GM12878 (cell line): ENCODE measurements at regions not wholly inside any gene's neighbourhood (a gene's known extent, or its start where the extent isn't known, plus 50 kb on each side); places are given as distances from the start of the nearest gene placed in this dataset.

Experiments
- ATAC-seq: fragments of 200-7000 bp; cut with Tn5 transposase; 3 replicates; pipeline ENCODE4 v1.9.1; 2020; ENCODE audit warnings: mild to moderate bottlenecking, moderate library complexity
- BruUV-seq: library from RNA; stranded (reverse); fragments of 400-500 nt; replicated peaks from 2 replicates; lab custom pipeline; 2021; lab: Mats Ljungman, UMichigan
- CTCF ChIA-PET: fragments of 300-600 bp; sonication (Branson Sonifier 250); formaldehyde crosslinking; extraction: SDS; loops from one replicate; lab custom pipeline; 2021; ENCODE audit warnings: inconsistent platforms; lab: Yijun Ruan, JAX
- POLR2A ChIA-PET: fragments of 350-600 bp; formaldehyde crosslinking; extraction: SDS; loops from one replicate; lab custom pipeline; 2021; ENCODE audit warnings: inconsistent platforms; lab: Charles Lee
- RAD21 ChIA-PET: fragments of 300-600 bp; sonication (Branson Sonifier 250); formaldehyde crosslinking; loops from one replicate; lab custom pipeline; 2023; ENCODE audit warnings: antibody characterized with exemption; ENCODE audit not compliant: unreplicated experiment; lab: Charles Lee
- SMC1A ChIA-PET: fragments of 300-600 bp; sonication (Branson Sonifier 250); formaldehyde crosslinking; loops from one replicate; lab custom pipeline; 2023; ENCODE audit not compliant: unreplicated experiment, uncharacterized antibody; lab: Charles Lee
- DNase-seq: peaks from one replicate; pipeline ENCODE4 v3.0.0-alpha.2; 2011; ENCODE audit warnings: low read depth, low spot score
- FAIRE-seq: peaks from 3 replicates; lab custom pipeline; 2011; peaks lifted over from hg19 to GRCh38; lab: Jason Lieb, UNC
- H2AFZ ChIP-seq: 2 replicates; pipeline ENCODE4 v1.6.0; 2011; ENCODE audit warnings: low read depth, low read length, control low read depth; ENCODE audit not compliant: control insufficient read depth
- H3K27ac ChIP-seq: 2 replicates; pipeline ENCODE4 v1.5.1; 2011; ENCODE audit warnings: control low read depth; ENCODE audit not compliant: control insufficient read depth, insufficient read depth
- H3K27me3 ChIP-seq, 2 experiments: replicated peaks in 1 of 2; 2 replicates each; pipeline versions ENCODE4 v1.6.0 to v1.6.1; 2011; ENCODE audit warnings: low read length in 1 of 2; ENCODE audit not compliant: control insufficient read depth in 2 of 2, insufficient read depth in 2 of 2
- H3K36me3 ChIP-seq, 2 experiments: 2 replicates each; pipeline ENCODE4 v1.5.1; 2011; ENCODE audit warnings: low read length in 1 of 2; ENCODE audit not compliant: control insufficient read depth in 2 of 2, insufficient read depth in 2 of 2
- H3K4me1 ChIP-seq: 2 replicates; pipeline ENCODE4 v1.6.1; 2011; ENCODE audit warnings: mild to moderate bottlenecking, low read length, moderate library complexity, mixed read lengths; ENCODE audit not compliant: control insufficient read depth, insufficient read depth
- H3K4me2 ChIP-seq: 2 replicates; pipeline ENCODE4 v1.6.0; 2011; ENCODE audit warnings: control low read depth; ENCODE audit not compliant: control insufficient read depth, insufficient read depth
- H3K4me3 ChIP-seq: fragments of 200-600 bp; sonication (generic); 2 replicates; pipeline ENCODE4 v1.5.1; 2016
- H3K79me2 ChIP-seq: 2 replicates; pipeline ENCODE4 v1.6.0; 2011; ENCODE audit warnings: low read length; ENCODE audit not compliant: control insufficient read depth, insufficient read depth
- H3K9ac ChIP-seq: 2 replicates; pipeline ENCODE4 v1.8.0; 2011; ENCODE audit warnings: low read length, control low read depth, mixed read lengths; ENCODE audit not compliant: control insufficient read depth, insufficient read depth
- H3K9me3 ChIP-seq: replicated peaks from 3 replicates; pipeline ENCODE4 v1.5.1; 2011; ENCODE audit warnings: mild to moderate bottlenecking, low read length; ENCODE audit not compliant: control insufficient read depth, insufficient read depth
- H4K20me1 ChIP-seq: 2 replicates; pipeline ENCODE4 v1.6.0; 2011; ENCODE audit not compliant: control insufficient read depth, insufficient read depth
- ATF2 ChIP-seq: IDR thresholded peaks from 2 replicates; pipeline ENCODE4 v1.6.1; 2012; ENCODE audit warnings: low read length, inconsistent platforms
- CBX5 ChIP-seq: sonication (generic); IDR thresholded peaks from 2 replicates; pipeline ENCODE4 v1.6.1; 2016; ENCODE audit warnings: low read depth, moderate library complexity, mild to moderate bottlenecking, inconsistent platforms
- EGR1 ChIP-seq, 2 experiments: IDR thresholded peaks; 1 replicate in 1 of 2; 2 replicates in 1 of 2; pipeline ENCODE4 v1.6.1; 2011 to 2012; ENCODE audit warnings: low read depth in 2 of 2, low read length in 2 of 2, borderline replicate concordance in 1 of 2, mild to moderate bottlenecking in 1 of 2, moderate library complexity in 1 of 2
- EP300 ChIP-seq, 2 experiments: fragments of 150-350 bp in 1 of 2; IDR thresholded peaks; 2 replicates each; pipeline ENCODE4 v1.6.1; 2011 to 2012; ENCODE audit warnings: low read depth in 2 of 2, low read length in 2 of 2, borderline replicate concordance in 1 of 2, improper control_type of control experiment in 1 of 2, inconsistent platforms in 1 of 2; ENCODE audit not compliant: control insufficient read depth in 1 of 2
- FOXM1 ChIP-seq: IDR thresholded peaks from 2 replicates; pipeline ENCODE4 v1.6.1; 2012; ENCODE audit warnings: low read depth, mild to moderate bottlenecking, inconsistent platforms, low read length, moderate library complexity
- HDAC2 ChIP-seq: fragments of 200-600 bp; sonication (generic); IDR thresholded peaks from 2 replicates; pipeline ENCODE4 v1.6.1; 2017
- HSF1 ChIP-seq: fragments of 150-350 bp; IDR thresholded peaks from 2 replicates; pipeline ENCODE4 v1.6.1; 2014; ENCODE audit warnings: mild to moderate bottlenecking, low read depth, low read length
- MTA3 ChIP-seq: IDR thresholded peaks from 2 replicates; pipeline ENCODE4 v1.6.1; 2012; ENCODE audit warnings: low read length, inconsistent platforms, borderline replicate concordance
- MYB ChIP-seq: fragments of 150-350 bp; IDR thresholded peaks from 2 replicates; pipeline ENCODE4 v1.6.1; 2014; ENCODE audit warnings: mild to moderate bottlenecking, low read depth, low read length, borderline replicate concordance
- NKRF ChIP-seq: fragments of 450-650 bp; conservative IDR thresholded peaks from 2 replicates; pipeline ENCODE4 v1.6.1; 2017; ENCODE audit warnings: mild to moderate bottlenecking, moderate library complexity
- SMC3 ChIP-seq: IDR thresholded peaks from 2 replicates; pipeline ENCODE4 v1.6.1; 2011; ENCODE audit warnings: low read length, improper control_type of control experiment, borderline replicate concordance
- SRF ChIP-seq, 2 experiments: IDR thresholded peaks; 2 replicates each; pipeline ENCODE4 v1.6.1; 2011; ENCODE audit warnings: low read depth in 2 of 2, low read length in 2 of 2, mild to moderate bottlenecking in 1 of 2, moderate library complexity in 1 of 2
- ZNF217 ChIP-seq: fragments of 450-650 bp; IDR thresholded peaks from 2 replicates; pipeline ENCODE4 v1.6.1; 2017; ENCODE audit warnings: antibody characterized with exemption, mild to moderate bottlenecking
- WGBS: methylation state at CpG from one replicate; pipeline ENCODE4 v1.1.6; 2016; ENCODE audit warnings: low lambda C conversion rate; ENCODE audit not compliant: insufficient replicate concordance, insufficient coverage; ENCODE audit errors: missing lambda C conversion rate; 5-methylcytosine and 5-hydroxymethylcytosine counted together
- in situ Hi-C: fragments of 300-500 bp; cut with MboI; formaldehyde crosslinking; loops from 9 replicates; pipeline ENCODE4 v1.14.3; 2018; ENCODE audit warnings: mixed read lengths
- intact Hi-C: fragments of 100-400 bp; cut with micrococcal nuclease; formaldehyde crosslinking; loops from one replicate; pipeline ENCODE4 v1.14.2; 2022; ENCODE audit not compliant: unreplicated experiment
- TF ChIP-seq, protein P1 (sequence below): fragments of 450-650 bp; formaldehyde crosslinking; IDR thresholded peaks from 2 replicates; pipeline ENCODE4 v1.4.0; 2020; ENCODE audit warnings: mild to moderate bottlenecking, moderate library complexity

- ChIA-PET RAD21 (interaction anchor here (0.7 to 8.5 kb wide), 37 partner anchors 9 to 301 kb away, joined by 3 to 151 read pairs (median 7); partner anchors contain the start of gene SIPA1L1), CTCF (interaction anchor here (0.8 to 2.3 kb wide), 16 partner anchors 9 to 412 kb away, joined by 3 to 18 read pairs (median 5); no protein-coding TSS in a partner anchor), SMC1A (interaction anchor here (0.7 to 9.8 kb wide), 44 partner anchors 9 to 414 kb away, joined by 3 to 150 read pairs (median 5); partner anchors contain the start of gene SIPA1L1), POLR2A (interaction anchor here (0.6 to 3.0 kb wide), 16 partner anchors 9 to 233 kb away, joined by 3 to 21 read pairs (median 6); no protein-coding TSS in a partner anchor)
- Histone ChIP-seq H3K9me3 (peaks cover 2% of the 10 kb centered on the region; the same call in 2 of the 3 replicates), H3K4me2 (peak overlapping the region; percentile 78), H3K27me3 (no peaks in the 10 kb centered on the region), H3K27ac (peak overlapping the region; percentile 98), H4K20me1 (no peaks in the 10 kb centered on the region), H2AFZ (no peak overlapping the region), H3K9ac (peak overlapping the region; percentile 59), H3K36me3 (0 out of 4 replicates have a peak, but pooled peaks cover 0 to 3% of the 10 kb centered on the region in 2 experiments), H3K79me2 (peaks cover 58% of the 10 kb centered on the region), H3K4me1 (peaks cover 54% of the 10 kb centered on the region), H3K4me3 (no peak overlapping the region; the same call in 1 of the 2 replicates)
- no peak for FAIRE-seq
- BruUV-seq: no TSS peak
- in situ Hi-C loops (no loop called here), intact Hi-C loops (loop anchor here (2.0 to 10.0 kb wide), 2 partner anchors 44 to 410 kb away; no protein-coding TSS in a partner anchor)
- DNase-seq: peak; percentile 82
- peak; percentile 65 for ATAC-seq
- 0% methylated on average over 2 of the region's 2 CpGs for WGBS
- TF ChIP-seq SMC3 (no peak), NKRF (no peak), CBX5 (no peak), ZNF217 (peak; percentile 22; the same call in 1 of the 2 replicates), EP300 (IDR thresholded peaks at IDR 0.05; ENCODE audit: borderline replicate concordance in 1 of 2, control insufficient read depth in 1 of 2, low read depth in 2 of 2, low read length in 2 of 2) (0 out of 4 replicates have a peak, but pooled peaks of 1 of the 2 experiments have one; percentile 4), MYB (no peak), HDAC2 (no peak), SRF (IDR thresholded peaks at IDR 0.05; ENCODE audit: low read depth in 2 of 2, low read length in 2 of 2) (no peak), EGR1 (IDR thresholded peaks at IDR 0.05; ENCODE audit: borderline replicate concordance in 1 of 2, low read depth in 2 of 2, low read length in 2 of 2) (no peak), MTA3 (no peak), FOXM1 (no peak), HSF1 (no peak), ATF2 (no peak)
- TF ChIP-seq, protein P1, sequence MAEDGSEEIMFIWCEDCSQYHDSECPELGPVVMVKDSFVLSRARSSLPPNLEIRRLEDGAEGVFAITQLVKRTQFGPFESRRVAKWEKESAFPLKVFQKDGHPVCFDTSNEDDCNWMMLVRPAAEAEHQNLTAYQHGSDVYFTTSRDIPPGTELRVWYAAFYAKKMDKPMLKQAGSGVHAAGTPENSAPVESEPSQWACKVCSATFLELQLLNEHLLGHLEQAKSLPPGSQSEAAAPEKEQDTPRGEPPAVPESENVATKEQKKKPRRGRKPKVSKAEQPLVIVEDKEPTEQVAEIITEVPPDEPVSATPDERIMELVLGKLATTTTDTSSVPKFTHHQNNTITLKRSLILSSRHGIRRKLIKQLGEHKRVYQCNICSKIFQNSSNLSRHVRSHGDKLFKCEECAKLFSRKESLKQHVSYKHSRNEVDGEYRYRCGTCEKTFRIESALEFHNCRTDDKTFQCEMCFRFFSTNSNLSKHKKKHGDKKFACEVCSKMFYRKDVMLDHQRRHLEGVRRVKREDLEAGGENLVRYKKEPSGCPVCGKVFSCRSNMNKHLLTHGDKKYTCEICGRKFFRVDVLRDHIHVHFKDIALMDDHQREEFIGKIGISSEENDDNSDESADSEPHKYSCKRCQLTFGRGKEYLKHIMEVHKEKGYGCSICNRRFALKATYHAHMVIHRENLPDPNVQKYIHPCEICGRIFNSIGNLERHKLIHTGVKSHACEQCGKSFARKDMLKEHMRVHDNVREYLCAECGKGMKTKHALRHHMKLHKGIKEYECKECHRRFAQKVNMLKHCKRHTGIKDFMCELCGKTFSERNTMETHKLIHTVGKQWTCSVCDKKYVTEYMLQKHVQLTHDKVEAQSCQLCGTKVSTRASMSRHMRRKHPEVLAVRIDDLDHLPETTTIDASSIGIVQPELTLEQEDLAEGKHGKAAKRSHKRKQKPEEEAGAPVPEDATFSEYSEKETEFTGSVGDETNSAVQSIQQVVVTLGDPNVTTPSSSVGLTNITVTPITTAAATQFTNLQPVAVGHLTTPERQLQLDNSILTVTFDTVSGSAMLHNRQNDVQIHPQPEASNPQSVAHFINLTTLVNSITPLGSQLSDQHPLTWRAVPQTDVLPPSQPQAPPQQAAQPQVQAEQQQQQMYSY (CRISPR knock-in tag): no peak
These were observed 377.9 kb upstream of the RGS6 start for GRCh38 chr14:71554323-71554722.
